GM13976 (cell line): ENCODE measurements at regions not wholly inside any gene's neighbourhood (a gene's known extent, or its start where the extent isn't known, plus 50 kb on each side); places are given as distances from the start of the nearest gene placed in this dataset.

ENCODE experiments used
- DNase-seq: peaks from one replicate; pipeline ENCODE4 v3.0.0; 2012; ENCODE audit warnings: low spot score
- CTCF ChIP-seq: IDR thresholded peaks from 2 replicates; pipeline ENCODE4 v1.5.1; 2012; ENCODE audit warnings: borderline replicate concordance, mild to moderate bottlenecking; ENCODE audit not compliant: insufficient read depth; ENCODE audit errors: extremely low read depth, missing control alignments, control extremely low read depth
- in situ Hi-C: fragments of 300-500 bp; cut with MboI; formaldehyde crosslinking; loops from one replicate; pipeline ENCODE4 v1.12.0; 2022; ENCODE audit warnings: low sequenced_read_pairs, mixed read lengths, inconsistent platforms; ENCODE audit not compliant: unreplicated experiment

- TF ChIP-seq CTCF = no peak
Observed at GRCh38 chr12:92650228-92650822, 52.5 kb upstream of the PLEKHG7 start.

GRCh38 chr12:92649511-92650227 is 53.1 kb upstream of the PLEKHG7 start:
- peak; percentile 48 for TF ChIP-seq CTCF
- in situ Hi-C loops = loop anchor here (10.0 kb wide), 1 partner anchor 1255 kb away; no protein-coding TSS in a partner anchor
- DNase-seq = peak; percentile 63

More at GRCh38 chr12:92650228-92650822, 52.5 kb upstream of the PLEKHG7 start:
- in situ Hi-C loops = no loop called here
- no peak for DNase-seq

- in situ Hi-C loops = loop anchor here (10.0 kb wide), 1 partner anchor 1254 kb away; no protein-coding TSS in a partner anchor
Observed at GRCh38 chr12:92648242-92649031, 54.4 kb upstream of the PLEKHG7 start.

GRCh38 chr12:92641291-92641690 is 61.5 kb upstream of the PLEKHG7 start:
- DNase-seq = no peak
- in situ Hi-C loops = loop anchor here (10.0 kb wide), 1 partner anchor 1246 kb away; no protein-coding TSS in a partner anchor
- TF ChIP-seq CTCF = no peak

More at GRCh38 chr12:92648242-92649031, 54.4 kb upstream of the PLEKHG7 start:
- TF ChIP-seq CTCF = no peak
- no peak for DNase-seq

GRCh38 chr12:92640691-92641090 is 62.1 kb upstream of the PLEKHG7 start:
- TF ChIP-seq CTCF = no peak
- no peak for DNase-seq
- in situ Hi-C loops = loop anchor here (10.0 kb wide), 1 partner anchor 1246 kb away; no protein-coding TSS in a partner anchor

GRCh38 chr12:92639017-92639416 is 63.8 kb upstream of the PLEKHG7 start:
- TF ChIP-seq CTCF = no peak
- in situ Hi-C loops = no loop called here
- no peak for DNase-seq
